GM12865 (cell line): ENCODE measurements at regions not wholly inside any gene's neighbourhood (a gene's known extent, or its start where the extent isn't known, plus 50 kb on each side); places are given as distances from the start of the nearest gene placed in this dataset.

ENCODE experiments used
- DNase-seq: peaks from one replicate; pipeline ENCODE4 v3.0.0; 2010; ENCODE audit warnings: low read depth
- H3K4me3 ChIP-seq: 2 replicates; pipeline ENCODE4 v1.5.1; 2011; ENCODE audit warnings: mild to moderate bottlenecking, low read depth, low read length, control low read depth
- CTCF ChIP-seq: IDR thresholded peaks from 2 replicates; pipeline ENCODE4 v1.5.1; 2011; ENCODE audit warnings: low read length, control low read depth, low read depth, inconsistent platforms; ENCODE audit not compliant: insufficient read depth; ENCODE audit errors: missing control alignments

- no peak overlapping the region for H3K4me3 ChIP-seq
- no peak for DNase-seq
- TF ChIP-seq CTCF = no peak
These were observed 251.9 kb downstream of the FBXO15 start for GRCh38 chr18:73895701-73896100.

DNA sequence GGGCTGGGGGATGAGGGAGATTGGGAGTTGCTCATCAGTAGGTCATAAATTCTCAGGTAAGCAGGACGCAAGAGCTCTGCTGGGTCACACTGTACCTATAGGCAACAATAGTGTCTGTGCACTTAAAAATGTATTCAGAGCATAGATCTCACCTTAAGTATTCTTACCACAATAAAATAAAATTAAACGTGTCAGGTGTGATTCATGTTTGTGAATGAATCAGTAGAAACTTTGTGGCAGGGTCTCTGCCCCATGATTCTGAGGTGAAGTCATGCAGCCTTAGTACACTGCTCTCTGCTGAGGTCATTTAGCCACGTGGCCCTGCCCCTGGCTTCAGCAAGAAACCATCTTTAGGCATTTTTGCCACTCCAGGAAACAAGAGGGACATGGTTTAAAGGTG, 253.8 kb downstream of the FBXO15 start:
- TF ChIP-seq CTCF = no peak
- H3K4me3 ChIP-seq = no peak overlapping the region
- no peak for DNase-seq

- DNase-seq = no peak
- H3K4me3 ChIP-seq = no peak overlapping the region
- no peak for TF ChIP-seq CTCF
These were observed 255.8 kb downstream of the FBXO15 start for GRCh38 chr18:73891572-73892421.

- no peak overlapping the region for H3K4me3 ChIP-seq
- TF ChIP-seq CTCF = no peak
- no peak for DNase-seq
These were observed 259.1 kb downstream of the FBXO15 start for GRCh38 chr18:73888565-73888964.

GRCh38 chr18:73887801-73888200, 259.8 kb downstream of the FBXO15 start:
- no peak overlapping the region for H3K4me3 ChIP-seq
- no peak for TF ChIP-seq CTCF
- no peak for DNase-seq

DNA sequence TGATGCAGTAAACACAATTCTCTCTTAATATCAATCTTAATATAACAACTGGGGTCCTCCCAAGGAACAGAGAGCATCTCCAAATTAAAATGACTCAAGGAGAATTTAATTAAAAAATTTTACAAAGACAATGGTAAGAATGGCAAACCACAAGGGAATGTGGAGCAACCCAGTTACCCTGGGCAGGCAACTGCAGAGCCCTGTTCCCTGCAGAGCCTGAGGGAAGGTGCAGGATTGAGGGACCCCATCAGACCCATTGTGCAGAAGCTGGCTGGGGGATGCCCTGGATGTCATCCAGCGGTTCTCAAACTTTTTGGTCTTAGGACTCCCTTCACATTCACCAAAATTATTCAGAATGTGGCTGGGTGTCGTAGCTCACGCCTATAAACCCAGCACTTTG, 262.8 kb downstream of the FBXO15 start:
- no peak for DNase-seq
- no peak overlapping the region for H3K4me3 ChIP-seq
- TF ChIP-seq CTCF = no peak
